Natural killer cell treated with Interleukin-12 subunit alpha and Interleukin-12 subunit beta and Interleukin-15 and Interleukin-18, amount 100 ng/mL, for 72 hours (primary cell): ENCODE measurements at regions not wholly inside any gene's neighbourhood (a gene's known extent, or its start where the extent isn't known, plus 50 kb on each side); places are given as distances from the start of the nearest gene placed in this dataset.
"Not testable (repeated sequence)": the region's sequence is repeated elsewhere in the genome, so short reads cannot be mapped to it uniquely, and the experiment has no call there.

Experiments
- ATAC-seq, 2 donors: fragments of 150-1000 bp; cut with Tn5 transposase in 1 of 2; sonication (Bioruptor Pico), chemical (Tn5 transposase) in 1 of 2; 2 replicates each; pipeline ENCODE4 v1.10.0; 2021
- DNase-seq: peaks from one replicate; pipeline ENCODE4 v3.0.0; 2022; ENCODE audit warnings: low spot score
- H3K27ac Mint-ChIP-seq, 2 donors: 1 replicate in 1 of 2; 2 replicates in 1 of 2; pipeline ENCODE4 v1.8.0; 2022; ENCODE audit warnings: mixed read lengths in 2 of 2, mild to moderate bottlenecking in 1 of 2, moderate library complexity in 1 of 2
- H3K27me3 Mint-ChIP-seq, 2 donors: 1 replicate in 1 of 2; 2 replicates in 1 of 2; pipeline ENCODE4 v1.8.0; 2022; ENCODE audit warnings: mixed read lengths in 2 of 2
- H3K36me3 Mint-ChIP-seq: one replicate; pipeline ENCODE4 v1.8.0; 2022; ENCODE audit warnings: mixed read lengths
- H3K4me1 Mint-ChIP-seq, 2 donors: 1 replicate in 1 of 2; 2 replicates in 1 of 2; pipeline ENCODE4 v1.8.0; 2022; ENCODE audit warnings: low read depth in 2 of 2, mixed read lengths in 2 of 2, mild to moderate bottlenecking in 1 of 2
- H3K4me3 Mint-ChIP-seq: one replicate; pipeline ENCODE4 v1.8.0; 2022; ENCODE audit warnings: mixed read lengths
- H3K9me3 Mint-ChIP-seq: 2 replicates; pipeline ENCODE4 v1.8.0; 2022; ENCODE audit warnings: mixed read lengths

DNA sequence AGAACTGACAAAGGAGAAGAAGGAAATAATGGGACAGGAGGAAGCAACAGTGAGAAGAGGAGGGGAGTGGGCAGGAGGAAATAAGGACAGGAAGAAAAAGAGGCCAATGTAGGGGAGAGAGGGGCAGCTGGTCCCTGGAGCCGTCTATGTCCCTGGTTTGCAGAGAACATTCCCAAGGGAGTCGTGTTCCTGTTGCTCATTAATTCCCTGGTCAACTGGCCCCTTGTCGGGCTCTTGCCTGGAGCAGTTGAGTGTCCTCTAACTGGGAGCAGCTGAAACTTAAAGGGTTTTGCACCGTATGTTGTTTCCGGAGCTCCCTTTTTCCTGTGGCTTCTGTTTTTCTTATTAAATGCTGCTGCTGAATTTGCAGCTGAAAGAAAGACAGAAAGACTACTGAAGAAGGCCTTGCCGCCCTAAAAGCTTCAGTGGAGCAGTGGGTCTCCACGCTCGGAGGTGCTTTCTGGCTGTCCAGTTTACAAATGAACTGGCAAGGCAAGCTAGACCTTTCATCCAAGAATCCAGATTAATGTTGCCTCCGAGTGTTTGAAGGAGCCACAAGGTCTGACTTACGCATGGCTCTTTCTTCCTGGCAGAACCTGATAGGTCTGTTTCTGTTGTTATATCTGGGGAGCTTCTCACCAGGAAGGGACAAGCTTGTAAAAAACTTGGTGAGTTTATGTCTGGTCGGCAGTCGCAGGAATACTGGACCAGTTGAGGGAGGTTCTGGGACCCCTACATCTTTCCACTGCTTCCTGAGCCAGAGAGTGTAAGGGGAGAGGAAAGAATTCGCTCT, 146.2 kb upstream of the RFLNA start:
- peaks cover 4 to 20% of the 10 kb centered on the region in 2 donors for H3K27me3 Mint-ChIP-seq
- no peak overlapping the region for H3K27ac Mint-ChIP-seq
- no peak overlapping the region for H3K4me3 Mint-ChIP-seq
- ATAC-seq (no peak), DNase-seq (no peak)
- H3K9me3 Mint-ChIP-seq: no peaks in the 10 kb centered on the region
- no peaks in the 10 kb centered on the region for H3K36me3 Mint-ChIP-seq
- no peaks in the 10 kb centered on the region for H3K4me1 Mint-ChIP-seq

DNA sequence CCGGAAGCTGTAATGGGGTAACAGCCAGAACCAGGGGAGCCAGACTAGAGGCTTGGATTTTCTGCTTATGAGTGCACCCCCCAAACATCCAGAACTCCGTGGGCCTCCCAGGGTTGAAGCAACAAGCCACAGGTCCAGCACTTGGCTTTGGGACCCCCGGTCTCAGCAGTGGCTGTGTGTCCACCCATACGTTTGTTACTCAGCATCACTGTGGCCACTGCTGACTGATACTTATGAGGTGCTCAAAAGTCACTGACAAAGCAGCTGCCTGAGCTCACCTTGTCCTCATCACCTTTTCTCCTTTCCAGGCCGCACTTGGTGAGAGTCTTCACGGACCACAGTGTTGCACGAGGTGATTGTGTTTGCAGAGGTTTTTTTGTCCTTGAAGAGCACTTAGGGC, 145.6 kb upstream of the RFLNA start:
- Mint-ChIP-seq H3K27me3 (peaks cover 4 to 17% of the 10 kb centered on the region in 2 donors), H3K9me3 (no peaks in the 10 kb centered on the region)

DNA sequence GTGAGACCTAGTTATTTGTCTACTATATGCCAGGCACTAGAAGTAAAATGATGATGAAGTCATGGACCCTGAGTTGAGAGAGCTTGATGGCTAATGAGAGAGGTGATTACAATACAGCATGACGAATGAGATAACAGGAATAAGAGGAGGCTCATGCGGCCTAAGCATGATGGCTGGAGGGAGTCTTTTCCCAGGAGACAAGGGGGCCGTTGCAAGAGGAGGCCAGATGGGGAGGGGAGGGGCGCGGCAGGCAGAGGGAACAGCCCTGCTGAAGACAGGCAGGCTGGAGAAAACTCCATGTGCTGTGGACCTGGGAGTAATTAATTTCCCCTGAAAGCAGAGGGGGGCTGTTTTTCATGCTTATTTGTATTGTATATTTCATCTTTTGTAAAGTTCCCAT, 144.7 kb upstream of the RFLNA start:
- Mint-ChIP-seq H3K36me3 (no peaks in the 10 kb centered on the region), H3K9me3 (no peaks in the 10 kb centered on the region), H3K4me3 (no peak overlapping the region), H3K4me1 (no peaks in the 10 kb centered on the region), H3K27me3 (peaks cover 2 to 12% of the 10 kb centered on the region in 2 donors), H3K27ac (no peak overlapping the region)
- ATAC-seq (no peak), DNase-seq (no peak)

More for the DNA sequence above, 145.6 kb upstream of the RFLNA start:
- no peaks in the 10 kb centered on the region for H3K36me3 Mint-ChIP-seq
- DNase-seq (no peak), ATAC-seq (no peak)
- no peaks in the 10 kb centered on the region for H3K4me1 Mint-ChIP-seq
- H3K4me3 Mint-ChIP-seq: no peak overlapping the region
- no peak overlapping the region for H3K27ac Mint-ChIP-seq

DNA sequence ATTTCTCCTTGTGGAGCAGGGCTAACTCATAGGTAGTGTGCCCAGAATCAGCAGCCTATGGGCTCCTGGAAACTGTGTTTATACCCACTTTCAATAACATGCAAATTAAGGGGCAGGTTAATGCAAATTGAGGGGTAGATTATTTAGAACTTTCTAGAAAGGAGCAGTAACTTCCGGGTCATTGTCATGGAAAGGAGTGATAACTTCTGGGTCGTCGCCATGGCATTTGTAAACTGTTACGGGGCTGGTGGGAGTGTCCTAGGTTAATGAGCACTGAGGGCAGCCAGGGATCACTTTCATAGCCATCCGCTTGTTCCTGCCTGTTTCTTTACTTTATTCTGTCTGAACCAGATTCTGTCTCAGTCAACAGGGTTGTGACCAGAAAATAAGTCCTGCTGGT, 143.3 kb upstream of the RFLNA start:
- ATAC-seq (no peak), DNase-seq (no peak)
- Mint-ChIP-seq H3K36me3 (no peaks in the 10 kb centered on the region), H3K27me3 (peaks cover 2 to 7% of the 10 kb centered on the region in 2 donors), H3K4me3 (no peak overlapping the region), H3K9me3 (no peaks in the 10 kb centered on the region), H3K4me1 (no peaks in the 10 kb centered on the region), H3K27ac (no peak overlapping the region)

DNA sequence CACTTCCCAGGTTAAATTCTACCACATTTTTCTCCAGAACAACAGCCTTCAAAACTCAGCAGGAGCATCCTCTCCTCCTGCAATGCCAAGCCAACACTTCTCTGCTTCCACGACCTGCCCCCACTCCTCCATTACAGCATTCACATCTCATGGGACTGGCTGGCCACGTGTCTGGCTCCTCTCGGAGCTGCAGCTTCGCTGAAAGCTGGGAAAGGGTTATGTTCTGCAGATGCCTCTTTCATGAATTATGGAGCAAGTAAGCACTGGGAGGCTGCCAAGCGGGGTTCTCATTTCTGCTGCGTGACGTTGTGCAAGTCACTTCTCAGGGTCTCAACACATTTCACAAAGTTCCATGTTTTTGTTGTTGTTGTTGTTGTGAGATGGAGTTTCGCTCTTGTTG, 142.2 kb upstream of the RFLNA start:
- no peaks in the 10 kb centered on the region for H3K9me3 Mint-ChIP-seq
- ATAC-seq (no peak), DNase-seq (no peak)
- no peak overlapping the region for H3K4me3 Mint-ChIP-seq
- peaks cover 6 to 19% of the 10 kb centered on the region in 2 donors for H3K27me3 Mint-ChIP-seq
- no peaks in the 10 kb centered on the region for H3K36me3 Mint-ChIP-seq
- no peaks in the 10 kb centered on the region for H3K4me1 Mint-ChIP-seq
- no peak overlapping the region for H3K27ac Mint-ChIP-seq

DNA sequence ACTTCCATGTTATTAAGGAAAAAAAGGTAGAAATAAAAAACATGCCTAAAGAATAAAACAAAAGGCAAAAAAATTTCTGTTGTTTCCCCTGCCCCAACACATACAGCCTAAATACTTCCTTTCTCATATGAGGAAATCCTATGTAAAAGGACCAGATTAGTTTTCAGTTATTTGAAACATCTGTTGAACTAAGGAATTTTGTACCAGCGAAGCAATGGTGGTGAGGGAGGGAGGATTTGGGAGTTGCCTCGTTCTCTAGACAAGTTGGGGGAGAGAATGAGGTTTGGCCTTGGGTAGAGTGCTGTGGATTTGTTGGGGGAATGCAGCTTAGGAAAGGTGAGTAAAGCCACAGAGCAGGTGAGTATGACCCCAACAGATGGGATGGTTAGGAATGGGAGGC, 141.5 kb upstream of the RFLNA start:
- DNase-seq: no peak
- no peak for ATAC-seq
- Mint-ChIP-seq H3K27ac (no peak overlapping the region), H3K4me1 (no peaks in the 10 kb centered on the region), H3K4me3 (no peak overlapping the region), H3K36me3 (no peaks in the 10 kb centered on the region), H3K27me3 (peaks cover 8 to 25% of the 10 kb centered on the region in 2 donors), H3K9me3 (no peaks in the 10 kb centered on the region)

DNA sequence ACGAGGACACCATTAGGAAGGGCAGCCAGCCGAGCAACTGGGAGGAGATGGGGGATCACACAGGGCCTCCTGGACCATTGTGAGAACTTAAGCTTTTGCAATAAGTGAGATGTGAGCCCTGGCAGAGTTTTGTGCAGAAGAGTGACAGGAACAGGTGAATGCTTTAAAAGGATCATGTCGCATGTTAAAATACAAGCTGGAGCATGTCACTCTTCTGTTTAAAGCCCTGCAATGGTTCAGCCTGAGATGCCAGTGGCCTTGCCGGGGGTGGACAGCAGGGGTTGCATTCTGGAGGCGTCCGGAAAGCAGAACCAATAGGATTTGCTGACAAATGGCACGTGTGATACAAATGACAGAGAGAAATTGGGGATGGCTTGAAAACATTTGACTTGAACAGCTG, 137.5 kb upstream of the RFLNA start:
- Mint-ChIP-seq H3K4me1 (no peaks in the 10 kb centered on the region), H3K36me3 (no peaks in the 10 kb centered on the region), H3K27me3 (peaks cover 8 to 18% of the 10 kb centered on the region in 2 donors), H3K27ac (no peak overlapping the region), H3K9me3 (no peaks in the 10 kb centered on the region), H3K4me3 (no peak overlapping the region)
- no peak for ATAC-seq
- DNase-seq: no peak

DNA sequence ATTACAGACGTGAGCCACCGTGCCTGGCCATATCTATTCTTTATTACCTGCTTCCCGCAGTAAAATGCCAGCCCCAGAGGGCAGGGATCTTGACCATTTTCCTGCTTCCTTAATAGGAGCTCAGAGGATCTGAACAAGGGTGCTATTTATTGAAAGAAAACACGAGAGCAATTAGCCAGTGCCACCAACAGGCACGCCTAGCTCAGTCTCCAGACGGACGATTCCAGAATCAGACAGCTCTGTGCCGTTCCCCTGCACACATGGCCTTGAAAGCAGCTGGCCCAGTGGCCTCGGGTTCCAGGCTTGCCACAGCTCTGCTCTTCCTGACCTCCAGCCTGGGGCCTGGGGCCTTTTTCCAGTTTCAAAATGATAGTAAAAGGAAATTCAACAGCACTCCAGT, 135.2 kb upstream of the RFLNA start:
- Mint-ChIP-seq H3K27me3 (peaks cover 6 to 17% of the 10 kb centered on the region in 2 donors), H3K27ac (no peak overlapping the region), H3K36me3 (no peaks in the 10 kb centered on the region), H3K4me3 (no peak overlapping the region), H3K9me3 (no peaks in the 10 kb centered on the region), H3K4me1 (no peaks in the 10 kb centered on the region)
- ATAC-seq (no peak), DNase-seq (no peak)

DNA sequence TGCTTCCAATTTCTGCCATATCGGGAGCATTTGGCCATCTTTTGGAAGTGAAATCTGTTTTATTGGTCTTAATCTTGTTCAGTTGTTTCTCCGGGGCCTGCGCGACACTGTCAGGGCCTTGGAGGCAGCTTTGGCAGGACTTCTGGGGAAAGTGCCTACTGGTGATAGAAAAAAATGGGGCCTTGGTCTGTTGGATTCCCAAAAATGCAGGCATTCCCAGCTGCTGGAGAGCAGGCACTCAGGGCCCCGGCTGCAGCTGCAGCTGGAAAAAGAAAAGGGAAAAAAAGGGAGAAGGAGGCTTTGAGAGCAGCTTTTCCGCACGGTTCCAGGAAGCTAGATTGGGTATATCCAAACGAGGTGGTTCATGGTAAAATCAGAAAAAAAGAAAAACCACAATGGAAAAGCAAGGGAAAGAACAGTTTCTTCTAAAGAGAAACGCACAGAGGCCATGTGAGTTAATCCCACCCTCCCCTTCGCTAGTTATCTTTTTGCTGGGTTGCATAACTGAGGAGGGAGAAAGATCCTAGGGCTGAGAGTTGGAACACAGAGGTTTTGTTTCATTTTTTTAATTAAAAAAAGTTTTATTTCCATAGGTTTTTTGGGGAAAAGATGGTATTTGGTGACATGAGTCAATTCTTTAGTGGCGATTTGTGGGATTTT, 134.7 kb upstream of the RFLNA start:
- H3K4me3 Mint-ChIP-seq: no peak overlapping the region
- H3K36me3 Mint-ChIP-seq: no peaks in the 10 kb centered on the region
- no peaks in the 10 kb centered on the region for H3K4me1 Mint-ChIP-seq
- ATAC-seq (no peak), DNase-seq (no peak)
- H3K9me3 Mint-ChIP-seq: no peaks in the 10 kb centered on the region
- peaks cover 6 to 17% of the 10 kb centered on the region in 2 donors for H3K27me3 Mint-ChIP-seq
- no peak overlapping the region for H3K27ac Mint-ChIP-seq

DNA sequence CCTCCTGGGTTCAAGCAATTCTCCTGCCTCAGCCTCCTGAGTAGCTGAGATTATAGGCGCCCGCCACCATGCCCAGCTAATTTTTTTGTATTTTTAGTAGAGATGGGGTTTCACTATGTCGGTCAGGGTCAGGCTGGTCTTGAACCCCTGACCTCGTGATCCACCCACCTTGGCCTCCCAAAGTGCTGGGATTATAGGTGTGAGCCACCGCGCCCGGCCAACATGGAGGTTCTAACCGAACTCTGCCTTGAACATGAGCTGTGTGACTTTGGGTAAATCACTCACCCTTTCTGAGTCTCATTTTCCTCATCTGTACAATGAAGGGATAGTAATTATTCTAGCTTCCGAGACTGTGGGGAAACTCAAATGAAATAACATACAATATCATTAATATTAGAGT, 133.5 kb upstream of the RFLNA start:
- not testable (repeated sequence) for H3K9me3 Mint-ChIP-seq, H3K4me1 Mint-ChIP-seq, H3K4me3 Mint-ChIP-seq, DNase-seq, ATAC-seq, H3K27ac Mint-ChIP-seq, H3K36me3 Mint-ChIP-seq
- peaks cover 6 to 17% of the 10 kb centered on the region in 2 donors for H3K27me3 Mint-ChIP-seq

DNA sequence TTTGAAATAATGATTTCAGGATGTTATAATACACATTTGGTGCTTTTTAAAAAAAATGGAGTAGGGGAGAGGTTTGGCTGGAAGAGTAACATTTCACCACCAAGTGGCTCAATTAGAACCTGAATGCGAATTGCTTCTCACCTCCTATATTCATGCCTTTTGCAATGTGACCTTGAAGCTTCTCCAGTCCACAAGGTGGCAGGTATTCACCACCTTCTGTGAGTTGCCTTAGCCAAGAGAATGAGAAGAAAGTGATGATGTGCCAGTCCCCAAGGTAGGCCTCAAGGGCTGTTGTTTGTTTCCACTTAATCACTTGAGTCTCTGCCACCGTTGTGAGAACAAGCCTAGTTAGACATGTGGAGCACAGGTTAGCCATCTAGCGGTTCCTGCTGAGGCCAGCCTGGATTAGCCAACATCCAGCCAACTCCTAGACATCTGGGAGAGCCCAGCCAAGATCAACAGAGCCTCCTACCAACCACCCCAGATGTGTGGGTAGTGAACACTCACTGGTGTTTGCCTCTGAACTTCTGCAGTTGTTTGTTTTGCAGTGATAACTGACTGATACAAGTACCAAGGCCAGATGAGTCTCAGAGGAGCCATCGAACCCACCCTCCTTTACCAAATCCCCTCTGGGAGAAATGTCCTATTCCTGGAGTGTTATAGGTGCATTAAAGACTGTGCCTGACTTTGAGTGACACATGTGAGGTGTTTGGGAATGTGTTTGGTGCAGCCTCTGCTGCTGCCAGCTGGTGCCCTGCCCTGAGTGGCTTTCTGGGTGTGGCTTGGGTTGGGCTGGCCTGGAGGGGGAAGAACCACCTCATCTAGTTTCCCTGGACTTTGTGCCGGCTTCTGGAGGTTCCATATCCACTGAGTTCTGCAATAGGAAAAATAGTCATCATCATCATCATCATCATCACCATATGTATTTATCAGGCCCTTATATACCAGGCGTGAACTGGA, 132.5 kb upstream of the RFLNA start:
- no peak for ATAC-seq
- peaks cover 2 to 9% of the 10 kb centered on the region in 2 donors for H3K27me3 Mint-ChIP-seq
- no peaks in the 10 kb centered on the region for H3K9me3 Mint-ChIP-seq

DNA sequence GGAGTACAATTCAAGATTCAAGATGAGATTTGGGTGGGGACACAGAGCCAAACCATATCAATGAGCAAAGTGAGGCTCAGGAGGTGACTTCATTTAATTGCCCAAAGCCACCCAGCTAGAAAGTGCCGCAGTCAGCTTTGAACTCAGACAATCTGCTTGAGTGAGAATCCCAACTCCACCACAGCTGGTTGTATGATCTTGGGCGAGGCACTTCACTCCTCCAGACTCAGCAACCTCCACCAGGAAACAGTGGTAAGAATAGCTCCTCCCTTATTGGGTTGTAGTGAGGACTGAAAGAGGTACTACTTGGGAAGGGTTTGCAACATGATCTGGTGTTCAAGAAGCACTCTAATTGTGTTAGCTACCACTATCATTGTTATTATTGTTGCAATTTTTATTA, 129.2 kb upstream of the RFLNA start:
- no peaks in the 10 kb centered on the region for H3K4me1 Mint-ChIP-seq
- no peaks in the 10 kb centered on the region for H3K36me3 Mint-ChIP-seq
- DNase-seq (no peak), ATAC-seq (no peak)
- no peaks in the 10 kb centered on the region for H3K9me3 Mint-ChIP-seq
- peaks cover 0 to under 1% of the 10 kb centered on the region in 2 donors for H3K27me3 Mint-ChIP-seq
- H3K27ac Mint-ChIP-seq: no peak overlapping the region
- H3K4me3 Mint-ChIP-seq: no peak overlapping the region

More for the DNA sequence above, 132.5 kb upstream of the RFLNA start:
- DNase-seq: no peak
- no peaks in the 10 kb centered on the region for H3K4me1 Mint-ChIP-seq
- no peak overlapping the region for H3K27ac Mint-ChIP-seq
- H3K36me3 Mint-ChIP-seq: no peaks in the 10 kb centered on the region
- H3K4me3 Mint-ChIP-seq: no peak overlapping the region

DNA sequence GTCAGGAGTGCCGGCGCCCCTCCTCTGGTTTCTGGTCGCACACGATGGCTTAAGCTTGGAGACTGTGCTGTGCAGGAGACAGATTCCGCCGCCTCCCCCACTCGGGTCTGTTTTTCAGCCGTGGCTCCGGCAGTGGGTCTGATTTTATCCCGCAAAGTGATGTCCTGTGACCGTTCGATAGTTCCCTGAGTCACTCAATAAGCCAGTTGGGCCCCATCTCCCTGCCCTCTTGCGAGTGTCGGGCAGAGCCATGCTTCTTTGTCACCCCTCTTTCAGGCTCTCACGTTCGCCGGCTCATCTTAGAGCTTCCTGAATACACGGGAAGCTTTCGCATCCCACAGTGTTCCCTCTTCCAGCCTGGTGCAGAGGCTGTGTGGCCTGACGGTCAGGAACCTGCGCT, 127.8 kb upstream of the RFLNA start:
- Mint-ChIP-seq H3K9me3 (no peaks in the 10 kb centered on the region), H3K27me3 (peaks cover 0 to 8% of the 10 kb centered on the region in 2 donors), H3K27ac (no peak overlapping the region), H3K36me3 (no peaks in the 10 kb centered on the region), H3K4me1 (no peaks in the 10 kb centered on the region), H3K4me3 (no peak overlapping the region)
- DNase-seq (no peak), ATAC-seq (no peak)
